ENCODE measurements at regions not wholly inside any gene's neighbourhood (a gene's known extent, or its start where the extent isn't known, plus 50 kb on each side); places are given as distances from the start of the nearest gene placed in this dataset.

DNA sequence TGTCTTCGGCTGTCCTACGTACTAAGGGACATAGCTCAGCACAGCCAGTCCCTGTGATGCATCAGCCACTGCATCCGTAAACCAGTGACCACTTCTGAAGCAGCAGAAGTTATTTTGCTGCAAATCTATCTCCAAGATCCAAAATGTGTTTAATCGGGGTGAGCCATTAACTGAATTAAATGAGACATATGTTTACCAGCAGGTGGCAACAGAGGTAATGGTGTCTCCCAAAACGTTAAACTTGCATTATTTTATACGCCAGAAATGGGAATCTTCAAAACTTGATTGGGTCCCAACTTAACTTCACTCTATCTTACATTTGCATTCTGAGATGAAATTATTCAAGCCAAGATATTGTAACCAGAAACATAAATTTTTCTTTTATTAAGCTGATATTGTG lies 75.3 kb upstream of the BOC start:
- intact Hi-C loops (cut with micrococcal nuclease), result loop anchor here (1.0 to 10.0 kb wide), 3 partner anchors 85 to 439 kb away; no protein-coding TSS in a partner anchor

DNA sequence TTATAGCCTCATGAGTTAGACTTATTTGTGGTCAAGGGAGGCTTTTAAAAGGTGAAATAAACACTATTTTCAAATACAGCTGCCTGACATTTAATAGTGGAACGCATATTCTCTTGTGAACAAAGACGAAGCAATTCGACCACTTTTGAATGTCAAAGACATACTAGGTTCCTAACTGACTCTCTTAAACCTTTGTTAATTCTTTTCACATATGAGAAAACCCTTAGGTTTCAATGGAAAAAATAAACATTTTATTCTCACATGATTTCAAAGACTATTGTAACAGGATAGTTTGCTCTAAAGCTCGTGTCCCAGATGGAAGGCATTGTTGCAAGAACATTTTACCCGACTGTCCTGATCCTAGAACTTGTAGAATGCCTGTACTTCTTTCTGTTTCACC lies 74.8 kb upstream of the BOC start:
- intact Hi-C loops (cut with micrococcal nuclease), result loop anchor here (1.0 to 10.0 kb wide), 3 partner anchors 85 to 438 kb away; no protein-coding TSS in a partner anchor

- intact Hi-C loops (cut with micrococcal nuclease), result loop anchor here (10.0 kb wide), 1 partner anchor 436 kb away; no protein-coding TSS in a partner anchor
These were observed 72.3 kb upstream of the BOC start for GRCh38 chr3:113138839-113139743.

GRCh38 chr3:113140876-113141275 lies 70.5 kb upstream of the BOC start:
- intact Hi-C loops (cut with micrococcal nuclease), result no loop called here

DNA sequence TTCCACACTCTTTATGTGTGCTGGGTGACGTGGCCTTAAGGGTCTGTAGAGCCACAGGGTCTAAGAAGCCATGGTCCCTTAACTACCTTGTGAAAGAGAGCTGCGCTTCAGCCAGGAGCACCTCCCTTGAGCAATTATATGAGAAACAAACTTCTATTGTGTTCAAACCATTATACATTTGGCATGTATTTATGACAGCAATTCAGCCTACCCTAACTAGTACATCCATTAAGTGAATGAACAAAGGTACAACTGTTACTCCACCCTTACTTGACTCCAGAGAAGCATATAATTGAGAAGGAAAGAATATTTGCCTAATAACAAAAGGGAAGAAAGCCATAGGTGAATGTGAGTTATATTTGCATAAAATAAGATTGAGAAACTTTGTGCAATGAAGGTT lies 69.8 kb upstream of the BOC start:
- intact Hi-C loops (cut with micrococcal nuclease), result no loop called here

DNA sequence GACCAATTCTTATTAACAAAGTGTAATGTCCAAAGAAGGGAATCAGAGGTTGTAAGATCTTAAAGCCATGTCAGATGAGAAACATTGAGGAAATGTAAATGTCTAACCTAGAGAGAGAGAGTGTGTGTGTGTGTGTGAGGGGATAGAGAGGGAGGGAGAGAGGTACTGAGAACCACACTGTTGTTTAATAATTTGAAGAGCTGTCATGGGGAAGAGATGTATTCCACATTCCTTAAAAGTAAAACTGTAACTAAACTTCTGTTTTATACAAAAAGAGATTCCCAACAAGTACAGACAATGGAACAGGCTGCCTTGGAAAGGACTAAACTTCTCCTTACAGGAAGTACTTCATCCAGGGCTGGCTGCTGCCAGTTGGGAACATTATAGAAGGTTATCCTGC lies 68.9 kb upstream of the BOC start:
- intact Hi-C loops (cut with micrococcal nuclease), result no loop called here

DNA sequence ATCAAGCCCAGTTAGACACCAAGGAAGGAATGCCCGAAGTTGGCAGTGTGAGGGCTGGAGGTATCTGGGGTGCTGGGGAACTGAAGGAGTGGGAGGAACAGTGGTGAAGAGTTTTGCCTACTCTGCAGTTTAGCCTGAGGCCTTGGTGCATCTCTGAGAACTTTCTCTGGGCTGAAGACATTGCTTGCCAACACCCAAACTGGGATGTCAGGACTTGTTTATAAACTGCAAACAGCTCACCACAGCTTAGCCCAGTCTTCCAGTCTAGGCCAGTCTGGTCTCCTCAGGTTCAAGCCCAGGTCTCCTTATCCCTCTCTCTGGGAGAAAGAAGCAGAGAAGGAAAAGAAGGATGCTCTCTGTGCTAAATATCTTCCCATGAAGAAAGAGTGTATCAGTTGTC lies 68.0 kb upstream of the BOC start:
- intact Hi-C loops (cut with micrococcal nuclease), result no loop called here

- intact Hi-C loops (cut with micrococcal nuclease), result no loop called here
These were observed 63.6 kb upstream of the BOC start for GRCh38 chr3:113147681-113148261.

DNA sequence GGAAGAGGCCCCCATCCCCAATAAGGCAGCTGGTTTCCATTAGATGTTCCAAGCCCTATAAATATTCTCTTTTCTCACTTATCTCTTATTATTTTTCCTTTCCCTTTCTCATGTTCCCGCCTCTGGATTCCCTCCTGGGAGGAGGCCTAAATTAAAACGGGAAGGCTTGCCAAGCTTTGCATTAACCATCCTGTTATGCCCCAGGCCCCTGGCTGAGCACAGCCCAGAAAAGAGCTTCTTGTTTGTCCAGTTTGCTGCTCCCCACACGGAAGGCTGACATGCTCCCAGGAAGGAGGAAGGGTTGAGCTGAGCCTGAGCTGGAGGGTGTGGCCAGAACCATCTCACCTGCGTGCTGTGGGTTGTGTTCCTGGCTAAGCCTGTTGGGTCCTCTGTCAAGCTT lies 63.1 kb upstream of the BOC start:
- intact Hi-C loops (cut with micrococcal nuclease), result no loop called here

- intact Hi-C loops (cut with micrococcal nuclease), result no loop called here
These were observed 61.1 kb upstream of the BOC start for GRCh38 chr3:113150250-113150649.

DNA sequence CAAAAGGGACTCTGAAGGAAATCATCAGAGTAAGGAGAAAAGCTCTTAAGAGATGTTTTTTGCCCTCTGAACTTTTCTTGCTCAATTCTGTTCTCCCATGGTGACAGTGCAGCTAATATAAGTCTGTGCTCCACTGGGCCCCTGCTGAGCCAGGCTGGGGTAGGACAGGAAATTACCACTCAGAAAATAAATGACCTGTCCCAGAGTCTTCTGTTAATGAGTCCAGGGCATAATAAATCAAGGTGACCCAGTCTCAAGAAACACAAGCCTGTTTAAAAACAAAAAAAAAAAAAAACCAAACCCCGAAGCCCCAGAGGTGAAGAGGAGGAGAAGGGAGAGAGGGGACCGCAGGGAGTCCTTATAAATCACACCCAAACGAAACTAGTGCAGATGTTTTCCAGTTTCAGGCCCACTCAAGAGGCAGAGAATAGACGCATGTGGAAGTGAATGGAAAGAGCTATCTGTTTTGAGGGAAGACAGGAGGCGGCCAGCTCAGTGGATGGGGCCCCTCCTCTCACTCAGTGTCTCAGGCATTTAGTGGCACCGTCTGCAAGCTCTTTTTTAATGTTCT lies 59.8 kb upstream of the BOC start:
- intact Hi-C loops (cut with micrococcal nuclease), result no loop called here

DNA sequence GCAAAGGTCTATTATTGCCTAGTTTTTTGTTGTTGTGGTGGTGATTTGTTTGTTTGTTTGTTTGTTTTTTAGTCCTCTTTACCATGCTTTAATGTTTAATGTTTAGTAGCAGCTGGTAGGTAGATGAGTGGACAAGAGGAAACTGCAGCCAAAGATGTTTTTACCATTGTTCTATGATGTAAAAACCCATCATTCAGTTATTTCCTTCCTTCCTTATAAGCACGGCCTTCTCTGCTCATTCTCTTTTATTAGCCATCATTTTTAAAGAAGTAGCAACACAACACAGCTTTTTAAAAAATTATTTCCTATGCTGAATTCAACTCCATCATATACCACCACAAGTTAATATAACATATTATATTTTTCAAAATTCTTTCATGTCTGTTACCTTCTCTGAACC lies 58.5 kb upstream of the BOC start:
- intact Hi-C loops (cut with micrococcal nuclease), result no loop called here

DNA sequence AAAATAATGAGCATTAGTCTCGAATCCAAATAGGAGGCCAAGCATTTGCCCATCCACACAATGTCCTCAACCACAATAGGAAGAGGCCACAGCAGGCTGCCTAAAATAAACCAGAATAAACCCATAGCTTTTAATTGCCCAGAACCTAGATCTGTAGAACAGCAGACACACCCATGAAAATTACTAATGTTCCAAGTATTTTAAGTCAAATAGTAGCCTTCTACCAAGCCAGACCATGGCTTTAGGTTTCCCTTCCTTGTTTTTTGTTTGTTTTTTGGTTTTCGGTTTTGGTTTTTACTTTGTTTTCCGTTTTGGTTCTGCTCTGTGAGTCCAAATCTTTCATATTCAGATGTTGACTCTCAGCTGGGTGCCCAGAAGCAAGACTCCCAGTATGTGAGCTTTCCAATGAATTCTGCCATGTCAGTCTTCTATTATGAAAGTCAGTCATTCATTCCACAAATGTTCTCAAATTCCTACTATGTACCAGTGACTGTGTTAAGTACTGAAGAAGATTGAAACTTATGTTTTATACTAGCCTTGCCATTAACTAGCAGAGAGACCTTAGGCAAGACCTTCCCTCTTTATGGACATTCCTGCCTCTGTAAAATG lies 57.8 kb upstream of the BOC start:
- intact Hi-C loops (cut with micrococcal nuclease), result no loop called here

DNA sequence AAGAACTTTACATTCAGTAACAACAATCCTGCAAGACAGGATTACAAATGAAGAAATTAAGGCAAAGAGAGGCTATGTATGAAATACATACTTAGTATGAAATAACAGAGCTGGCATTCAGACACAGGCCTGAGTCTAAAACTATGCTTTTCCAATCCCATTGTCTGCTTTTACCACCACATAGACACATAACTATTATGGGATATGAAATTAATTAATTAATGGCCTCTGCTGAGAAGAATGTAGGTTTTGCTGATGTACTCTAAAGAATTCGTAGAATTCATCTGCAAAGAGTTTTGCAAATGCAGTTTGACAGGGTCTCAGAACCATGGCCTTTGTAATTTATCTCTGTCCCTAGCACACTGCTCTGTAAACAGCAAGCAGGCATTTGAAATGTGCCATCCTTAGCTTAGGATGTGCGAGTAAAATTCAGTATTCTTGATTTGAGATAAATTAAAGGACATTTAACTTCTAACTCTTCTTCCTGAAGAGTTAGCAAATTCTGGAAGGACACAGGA lies 54.5 kb upstream of the BOC start:
- intact Hi-C loops (cut with micrococcal nuclease), result no loop called here

DNA sequence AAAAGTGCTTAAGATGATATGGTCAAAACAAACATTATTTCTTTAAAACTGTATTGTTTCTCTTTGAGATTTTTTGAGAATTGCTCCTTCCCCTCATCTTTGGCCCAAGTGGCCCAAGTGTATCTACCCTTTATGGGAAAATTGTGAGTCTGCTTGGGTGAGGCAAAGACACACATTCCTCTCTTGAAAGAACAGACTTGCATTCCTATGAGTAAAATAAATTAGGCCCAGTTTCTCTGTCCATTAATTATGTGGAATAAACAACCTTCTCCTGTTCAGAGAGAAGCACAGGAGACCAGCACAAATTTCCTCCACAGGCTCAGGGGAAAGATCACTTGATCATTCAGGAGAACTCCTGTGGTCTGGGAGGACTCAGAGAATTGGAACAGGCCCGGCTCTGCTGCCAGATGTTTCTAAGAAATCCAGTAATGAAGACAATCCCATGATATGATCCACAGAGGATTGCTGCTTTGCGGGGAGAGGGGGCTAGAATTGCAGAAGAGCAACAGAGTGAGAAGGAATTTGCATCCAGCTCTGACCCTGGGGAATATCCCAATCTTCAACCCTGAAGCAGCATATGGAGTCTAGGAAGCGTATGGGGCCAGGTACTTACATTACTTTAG lies 53.8 kb upstream of the BOC start:
- intact Hi-C loops (cut with micrococcal nuclease), result no loop called here

DNA sequence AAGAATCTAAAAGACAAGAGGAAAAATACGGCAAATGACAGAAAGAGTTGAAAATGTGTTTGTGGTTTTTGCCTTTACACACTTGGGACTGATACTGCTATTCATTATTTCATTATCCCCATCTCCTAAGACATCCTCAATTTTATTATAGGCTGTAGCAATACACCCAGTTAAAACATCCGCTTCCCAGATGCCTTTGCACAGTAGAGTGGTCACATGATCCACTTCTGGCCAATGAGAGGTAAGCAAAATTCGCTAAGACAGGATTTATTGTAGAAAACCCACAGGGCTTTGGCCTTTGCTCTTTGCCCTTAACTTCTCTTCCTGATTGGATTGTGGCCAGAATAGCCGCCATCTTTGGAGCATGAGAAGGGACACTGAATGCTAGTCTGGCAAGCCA lies 53.2 kb upstream of the BOC start:
- intact Hi-C loops (cut with micrococcal nuclease), result no loop called here
